ENCODE measurements at regions not wholly inside any gene's neighbourhood (a gene's known extent, or its start where the extent isn't known, plus 50 kb on each side); places are given as distances from the start of the nearest gene placed in this dataset.

GRCh38 chr10:83375274-83375673 is 764.0 kb upstream of the GHITM start:
- H3K79me1 ChIP-seq (ENCODE audit: low read length) = no peaks in the 10 kb centered on the region
- no peak overlapping the region for H3K9ac ChIP-seq (ENCODE audit: low read length)
- H3K4ac ChIP-seq (ENCODE audit: low read depth, low read length) = no peak overlapping the region
- H2BK15ac ChIP-seq (replicated peaks; ENCODE audit: low read depth) = no peak overlapping the region
- H3K4me3 ChIP-seq (ENCODE audit: low read length) = no peak overlapping the region
- no peak overlapping the region for H3K27ac ChIP-seq (ENCODE audit: low read depth, low read length)
- H3K23ac ChIP-seq (ENCODE audit: low read length) = no peak overlapping the region
- H4K8ac ChIP-seq (ENCODE audit: low read depth, low read length) = no peak overlapping the region
- DNase-seq = no peak
- no peak overlapping the region for H4K5ac ChIP-seq (ENCODE audit: low read length)
- no peak overlapping the region for H3K4me2 ChIP-seq (ENCODE audit: low read length)
- H3K18ac ChIP-seq (ENCODE audit: low read length) = no peak overlapping the region
- H3K27me3 ChIP-seq (ENCODE audit: insufficient read depth, low read length, poor library complexity) = no peaks in the 10 kb centered on the region
- no CpG with 5 or more reads among the region's 2 CpGs for WGBS (ENCODE audit: extremely low coverage, insufficient coverage, low lambda C conversion rate)
- no peak overlapping the region for H3K56ac ChIP-seq (ENCODE audit: low read length)
- H2BK120ac ChIP-seq (ENCODE audit: low read depth, low read length) = no peak overlapping the region
- H3K36me3 ChIP-seq (ENCODE audit: control insufficient read depth, insufficient read depth, low read length) = no peaks in the 10 kb centered on the region
- no peaks in the 10 kb centered on the region for H3K4me1 ChIP-seq (ENCODE audit: control insufficient read depth, low read depth, low read length)
- H3K79me2 ChIP-seq (ENCODE audit: control insufficient read depth, insufficient read depth, low read length) = no peaks in the 10 kb centered on the region
- H2BK5ac ChIP-seq (ENCODE audit: low read length) = no peak overlapping the region
- no peak overlapping the region for H2AK5ac ChIP-seq (ENCODE audit: low read length)

GRCh38 chr10:83397806-83398205 is 741.5 kb upstream of the GHITM start:
- H3K23ac ChIP-seq (ENCODE audit: low read length) = no peak overlapping the region
- H2AK5ac ChIP-seq (ENCODE audit: low read length) = no peak overlapping the region
- H3K4me1 ChIP-seq (ENCODE audit: control insufficient read depth, low read depth, low read length) = no peaks in the 10 kb centered on the region
- H2BK5ac ChIP-seq (ENCODE audit: low read length) = no peak overlapping the region
- no peaks in the 10 kb centered on the region for H3K27me3 ChIP-seq (ENCODE audit: insufficient read depth, low read length, poor library complexity)
- no peak for DNase-seq
- H3K27ac ChIP-seq (ENCODE audit: low read depth, low read length) = no peak overlapping the region
- no CpG with 5 or more reads among the region's 1 CpG for WGBS (ENCODE audit: extremely low coverage, insufficient coverage, low lambda C conversion rate)
- H2BK15ac ChIP-seq (replicated peaks; ENCODE audit: low read depth) = no peak overlapping the region
- H4K8ac ChIP-seq (ENCODE audit: low read depth, low read length) = no peak overlapping the region
- no peak overlapping the region for H4K5ac ChIP-seq (ENCODE audit: low read length)
- H3K4ac ChIP-seq (ENCODE audit: low read depth, low read length) = no peak overlapping the region
- H2BK120ac ChIP-seq (ENCODE audit: low read depth, low read length) = no peak overlapping the region
- H3K9ac ChIP-seq (ENCODE audit: low read length) = no peak overlapping the region
- H3K79me1 ChIP-seq (ENCODE audit: low read length) = no peaks in the 10 kb centered on the region
- no peak overlapping the region for H3K4me2 ChIP-seq (ENCODE audit: low read length)
- no peaks in the 10 kb centered on the region for H3K79me2 ChIP-seq (ENCODE audit: control insufficient read depth, insufficient read depth, low read length)
- H3K56ac ChIP-seq (ENCODE audit: low read length) = no peak overlapping the region
- no peaks in the 10 kb centered on the region for H3K36me3 ChIP-seq (ENCODE audit: control insufficient read depth, insufficient read depth, low read length)
- H3K4me3 ChIP-seq (ENCODE audit: low read length) = no peak overlapping the region
- H3K18ac ChIP-seq (ENCODE audit: low read length) = no peak overlapping the region

GRCh38 chr10:83410570-83410969 is 728.7 kb upstream of the GHITM start:
- no peak overlapping the region for H2AK5ac ChIP-seq (ENCODE audit: low read length)
- H3K4me3 ChIP-seq (ENCODE audit: low read length) = no peak overlapping the region
- no peaks in the 10 kb centered on the region for H3K4me1 ChIP-seq (ENCODE audit: control insufficient read depth, low read depth, low read length)
- H3K4ac ChIP-seq (ENCODE audit: low read depth, low read length) = no peak overlapping the region
- no peaks in the 10 kb centered on the region for H3K79me1 ChIP-seq (ENCODE audit: low read length)
- H3K23ac ChIP-seq (ENCODE audit: low read length) = no peak overlapping the region
- WGBS (ENCODE audit: extremely low coverage, insufficient coverage, low lambda C conversion rate) = no CpG with 5 or more reads among the region's 2 CpGs
- no peak overlapping the region for H2BK120ac ChIP-seq (ENCODE audit: low read depth, low read length)
- H2BK15ac ChIP-seq (replicated peaks; ENCODE audit: low read depth) = no peak overlapping the region
- no peak overlapping the region for H3K56ac ChIP-seq (ENCODE audit: low read length)
- H4K8ac ChIP-seq (ENCODE audit: low read depth, low read length) = no peak overlapping the region
- no peak overlapping the region for H3K18ac ChIP-seq (ENCODE audit: low read length)
- H3K79me2 ChIP-seq (ENCODE audit: control insufficient read depth, insufficient read depth, low read length) = no peaks in the 10 kb centered on the region
- DNase-seq = no peak
- no peaks in the 10 kb centered on the region for H3K36me3 ChIP-seq (ENCODE audit: control insufficient read depth, insufficient read depth, low read length)
- H3K9ac ChIP-seq (ENCODE audit: low read length) = no peak overlapping the region
- H4K5ac ChIP-seq (ENCODE audit: low read length) = no peak overlapping the region
- no peak overlapping the region for H3K27ac ChIP-seq (ENCODE audit: low read depth, low read length)
- H3K27me3 ChIP-seq (ENCODE audit: insufficient read depth, low read length, poor library complexity) = no peaks in the 10 kb centered on the region
- H2BK5ac ChIP-seq (ENCODE audit: low read length) = no peak overlapping the region
- H3K4me2 ChIP-seq (ENCODE audit: low read length) = no peak overlapping the region

GRCh38 chr10:83425306-83425705 is 714.0 kb upstream of the GHITM start:
- no peak overlapping the region for H3K23ac ChIP-seq (ENCODE audit: low read length)
- H2BK5ac ChIP-seq (ENCODE audit: low read length) = no peak overlapping the region
- H3K27me3 ChIP-seq (ENCODE audit: insufficient read depth, low read length, poor library complexity) = no peaks in the 10 kb centered on the region
- H3K4me3 ChIP-seq (ENCODE audit: low read length) = no peak overlapping the region
- H2BK15ac ChIP-seq (replicated peaks; ENCODE audit: low read depth) = no peak overlapping the region
- H3K4me2 ChIP-seq (ENCODE audit: low read length) = no peak overlapping the region
- H4K8ac ChIP-seq (ENCODE audit: low read depth, low read length) = no peak overlapping the region
- no peak overlapping the region for H3K18ac ChIP-seq (ENCODE audit: low read length)
- no peak overlapping the region for H3K9ac ChIP-seq (ENCODE audit: low read length)
- DNase-seq = no peak
- no peak overlapping the region for H4K5ac ChIP-seq (ENCODE audit: low read length)
- no peak overlapping the region for H3K4ac ChIP-seq (ENCODE audit: low read depth, low read length)
- H3K36me3 ChIP-seq (ENCODE audit: control insufficient read depth, insufficient read depth, low read length) = no peaks in the 10 kb centered on the region
- H3K79me1 ChIP-seq (ENCODE audit: low read length) = no peaks in the 10 kb centered on the region
- H3K27ac ChIP-seq (ENCODE audit: low read depth, low read length) = no peak overlapping the region
- H2AK5ac ChIP-seq (ENCODE audit: low read length) = no peak overlapping the region
- no peaks in the 10 kb centered on the region for H3K4me1 ChIP-seq (ENCODE audit: control insufficient read depth, low read depth, low read length)
- H2BK120ac ChIP-seq (ENCODE audit: low read depth, low read length) = no peak overlapping the region
- H3K79me2 ChIP-seq (ENCODE audit: control insufficient read depth, insufficient read depth, low read length) = no peaks in the 10 kb centered on the region
- H3K56ac ChIP-seq (ENCODE audit: low read length) = no peak overlapping the region
- WGBS (ENCODE audit: extremely low coverage, insufficient coverage, low lambda C conversion rate) = no CpG with 5 or more reads among the region's 2 CpGs

GRCh38 chr10:83427101-83427500 is 712.2 kb upstream of the GHITM start:
- no peak overlapping the region for H3K18ac ChIP-seq (ENCODE audit: low read length)
- no peak overlapping the region for H3K4me2 ChIP-seq (ENCODE audit: low read length)
- no peak overlapping the region for H3K9ac ChIP-seq (ENCODE audit: low read length)
- H2AK5ac ChIP-seq (ENCODE audit: low read length) = no peak overlapping the region
- H2BK120ac ChIP-seq (ENCODE audit: low read depth, low read length) = no peak overlapping the region
- no peak overlapping the region for H3K4me3 ChIP-seq (ENCODE audit: low read length)
- H3K79me2 ChIP-seq (ENCODE audit: control insufficient read depth, insufficient read depth, low read length) = no peaks in the 10 kb centered on the region
- no peak overlapping the region for H2BK5ac ChIP-seq (ENCODE audit: low read length)
- H3K4ac ChIP-seq (ENCODE audit: low read depth, low read length) = no peak overlapping the region
- H3K4me1 ChIP-seq (ENCODE audit: control insufficient read depth, low read depth, low read length) = no peaks in the 10 kb centered on the region
- no peaks in the 10 kb centered on the region for H3K27me3 ChIP-seq (ENCODE audit: insufficient read depth, low read length, poor library complexity)
- no peak overlapping the region for H4K8ac ChIP-seq (ENCODE audit: low read depth, low read length)
- H3K56ac ChIP-seq (ENCODE audit: low read length) = no peak overlapping the region
- WGBS (ENCODE audit: extremely low coverage, insufficient coverage, low lambda C conversion rate) = no CpG with 5 or more reads among the region's 4 CpGs
- H3K36me3 ChIP-seq (ENCODE audit: control insufficient read depth, insufficient read depth, low read length) = no peaks in the 10 kb centered on the region
- no peak overlapping the region for H4K5ac ChIP-seq (ENCODE audit: low read length)
- no peak overlapping the region for H2BK15ac ChIP-seq (replicated peaks; ENCODE audit: low read depth)
- no peak overlapping the region for H3K23ac ChIP-seq (ENCODE audit: low read length)
- no peaks in the 10 kb centered on the region for H3K79me1 ChIP-seq (ENCODE audit: low read length)
- DNase-seq = no peak
- no peak overlapping the region for H3K27ac ChIP-seq (ENCODE audit: low read depth, low read length)

- no peak overlapping the region for H4K8ac ChIP-seq (ENCODE audit: low read depth, low read length)
- no peak overlapping the region for H3K4me3 ChIP-seq (ENCODE audit: low read length)
- no peak overlapping the region for H3K9ac ChIP-seq (ENCODE audit: low read length)
- H3K18ac ChIP-seq (ENCODE audit: low read length) = no peak overlapping the region
- no peak overlapping the region for H2AK5ac ChIP-seq (ENCODE audit: low read length)
- no peaks in the 10 kb centered on the region for H3K36me3 ChIP-seq (ENCODE audit: control insufficient read depth, insufficient read depth, low read length)
- WGBS (ENCODE audit: extremely low coverage, insufficient coverage, low lambda C conversion rate) = no CpG with 5 or more reads among the region's 8 CpGs
- H3K56ac ChIP-seq (ENCODE audit: low read length) = no peak overlapping the region
- no peaks in the 10 kb centered on the region for H3K79me2 ChIP-seq (ENCODE audit: control insufficient read depth, insufficient read depth, low read length)
- no peak overlapping the region for H3K4me2 ChIP-seq (ENCODE audit: low read length)
- no peak overlapping the region for H2BK120ac ChIP-seq (ENCODE audit: low read depth, low read length)
- no peak overlapping the region for H2BK5ac ChIP-seq (ENCODE audit: low read length)
- H4K5ac ChIP-seq (ENCODE audit: low read length) = no peak overlapping the region
- H3K27me3 ChIP-seq (ENCODE audit: insufficient read depth, low read length, poor library complexity) = no peaks in the 10 kb centered on the region
- peaks cover 2% of the 10 kb centered on the region for H3K4me1 ChIP-seq (ENCODE audit: control insufficient read depth, low read depth, low read length)
- H3K79me1 ChIP-seq (ENCODE audit: low read length) = no peaks in the 10 kb centered on the region
- H3K4ac ChIP-seq (ENCODE audit: low read depth, low read length) = no peak overlapping the region
- H3K23ac ChIP-seq (ENCODE audit: low read length) = no peak overlapping the region
- H2BK15ac ChIP-seq (replicated peaks; ENCODE audit: low read depth) = no peak overlapping the region
- DNase-seq = no peak
- no peak overlapping the region for H3K27ac ChIP-seq (ENCODE audit: low read depth, low read length)
These were observed 706.9 kb upstream of the GHITM start for GRCh38 chr10:83432261-83433045.

Measured in mesendoderm (in vitro differentiated cells).